H9 (cell line): ENCODE measurements at regions not wholly inside any gene's neighbourhood (a gene's known extent, or its start where the extent isn't known, plus 50 kb on each side); places are given as distances from the start of the nearest gene placed in this dataset.

Experiments
- DNase-seq: peaks from one replicate; pipeline ENCODE4 v3.0.0-alpha.2; 2017
- H2AFZ ChIP-seq: one replicate; pipeline ENCODE4 v1.6.1; 2013; ENCODE audit warnings: mild to moderate bottlenecking, low read length, control low read depth, moderate library complexity
- H2AK5ac ChIP-seq: 2 replicates; pipeline ENCODE4 v1.6.1; 2013; ENCODE audit warnings: low read length, control low read depth, mixed read lengths; ENCODE audit not compliant: insufficient read length
- H2BK120ac ChIP-seq: one replicate; pipeline ENCODE4 v1.6.1; 2013; ENCODE audit warnings: low read depth, mild to moderate bottlenecking, low read length, control low read depth, inconsistent platforms; ENCODE audit not compliant: poor library complexity, severe bottlenecking
- H2BK12ac ChIP-seq: 2 replicates; pipeline ENCODE4 v1.6.1; 2013; ENCODE audit warnings: low read length, control low read depth, mixed read lengths, low read depth; ENCODE audit not compliant: insufficient read length
- H2BK15ac ChIP-seq: 2 replicates; pipeline ENCODE4 v1.6.1; 2013; ENCODE audit warnings: low read depth, low read length, control low read depth
- H2BK20ac ChIP-seq: one replicate; pipeline ENCODE4 v1.6.1; 2013; ENCODE audit warnings: low read depth, mild to moderate bottlenecking, low read length, control low read depth, inconsistent platforms; ENCODE audit not compliant: poor library complexity, severe bottlenecking
- H2BK5ac ChIP-seq: 2 replicates; pipeline ENCODE4 v1.6.1; 2013; ENCODE audit warnings: low read length, control low read depth, mixed read lengths; ENCODE audit not compliant: insufficient read length
- H3K14ac ChIP-seq: 2 replicates; pipeline ENCODE4 v1.6.1; 2013; ENCODE audit warnings: low read length, control low read depth; ENCODE audit not compliant: insufficient read depth
- H3K18ac ChIP-seq: 2 replicates; pipeline ENCODE4 v1.6.1; 2013; ENCODE audit warnings: low read depth, mild to moderate bottlenecking, mixed read lengths, low read length, control low read depth; ENCODE audit not compliant: insufficient read length
- H3K23ac ChIP-seq: 2 replicates; pipeline ENCODE4 v1.6.1; 2013; ENCODE audit warnings: low read length, control low read depth, mixed read lengths, low read depth; ENCODE audit not compliant: insufficient read length
- H3K23me2 ChIP-seq: 2 replicates; pipeline ENCODE4 v1.6.1; 2013; ENCODE audit warnings: low read depth, mild to moderate bottlenecking, mixed read lengths, low read length, control low read depth; ENCODE audit not compliant: insufficient read length, poor library complexity, severe bottlenecking
- H3K27ac ChIP-seq: 2 replicates; pipeline ENCODE4 v1.5.1; 2013; ENCODE audit warnings: low read length, control low read depth, mixed read lengths, low read depth; ENCODE audit not compliant: insufficient read length
- H3K27me3 ChIP-seq: 2 replicates; pipeline ENCODE4 v1.6.1; 2013; ENCODE audit warnings: low read length, control low read depth, inconsistent platforms; ENCODE audit not compliant: insufficient read depth
- H3K4ac ChIP-seq: 2 replicates; pipeline ENCODE4 v1.6.1; 2013; ENCODE audit warnings: low read depth, mild to moderate bottlenecking, control low read depth, inconsistent platforms, low read length, moderate library complexity
- H3K4me1 ChIP-seq: 2 replicates; pipeline ENCODE4 v1.6.1; 2013; ENCODE audit warnings: low read length, control low read depth, inconsistent platforms; ENCODE audit not compliant: insufficient read depth
- H3K4me2 ChIP-seq: 2 replicates; pipeline ENCODE4 v1.6.1; 2013; ENCODE audit warnings: low read length, control low read depth, mixed read lengths; ENCODE audit not compliant: insufficient read length, insufficient read depth
- H3K56ac ChIP-seq: 2 replicates; pipeline ENCODE4 v1.6.1; 2013; ENCODE audit warnings: low read depth, mild to moderate bottlenecking, mixed read lengths, low read length, control low read depth; ENCODE audit not compliant: insufficient read length
- H3K79me1 ChIP-seq: 2 replicates; pipeline ENCODE4 v1.6.1; 2013; ENCODE audit warnings: low read depth, mild to moderate bottlenecking, moderate library complexity, low read length, control low read depth, inconsistent platforms; ENCODE audit not compliant: insufficient read depth, poor library complexity, severe bottlenecking
- H3K79me2 ChIP-seq: 2 replicates; pipeline ENCODE4 v1.6.1; 2013; ENCODE audit warnings: low read length, control low read depth, inconsistent platforms; ENCODE audit not compliant: insufficient read depth
- H3K9ac ChIP-seq: 2 replicates; pipeline ENCODE4 v1.6.1; 2013; ENCODE audit warnings: low read length, control low read depth, mixed read lengths; ENCODE audit not compliant: insufficient read length; ENCODE audit errors: extremely low read depth
- H3K9me3 ChIP-seq: one replicate; pipeline ENCODE4 v1.6.1; 2013; ENCODE audit warnings: low read depth, low read length, inconsistent platforms; ENCODE audit not compliant: control insufficient read depth
- H3T11ph ChIP-seq: one replicate; pipeline ENCODE4 v1.6.1; 2013; ENCODE audit warnings: mild to moderate bottlenecking, low read length, control low read depth, inconsistent platforms
- H4K20me1 ChIP-seq: one replicate; pipeline ENCODE4 v1.6.1; 2013; ENCODE audit not compliant: control insufficient read depth, insufficient read length, insufficient read depth
- H4K5ac ChIP-seq: 2 replicates; pipeline ENCODE4 v1.6.1; 2013; ENCODE audit warnings: low read depth, mild to moderate bottlenecking, mixed read lengths, low read length, control low read depth; ENCODE audit not compliant: insufficient read length
- H4K8ac ChIP-seq: replicated peaks from 2 replicates; pipeline ENCODE4 v1.6.1; 2013; ENCODE audit warnings: low read length, control low read depth, mixed read lengths, low read depth; ENCODE audit not compliant: insufficient read length
- H4K91ac ChIP-seq: 2 replicates; pipeline ENCODE4 v1.6.1; 2013; ENCODE audit warnings: low read depth, mild to moderate bottlenecking, moderate library complexity, mixed read lengths, low read length, control low read depth; ENCODE audit not compliant: insufficient read length
- H3K27ac Mint-ChIP-seq, 3 experiments: 2 replicates in 2 of 3; 3 replicates in 1 of 3; pipeline ENCODE4 v1.8.0; 2020 to 2021; ENCODE audit warnings: mixed read lengths in 3 of 3, mild to moderate bottlenecking in 1 of 3, moderate library complexity in 1 of 3
- H3K27me3 Mint-ChIP-seq: 2 replicates; pipeline ENCODE4 v1.8.0; 2021; ENCODE audit warnings: low read depth, mild to moderate bottlenecking, moderate library complexity, mixed read lengths
- H3K36me3 Mint-ChIP-seq, 3 experiments: 2 replicates in 2 of 3; 3 replicates in 1 of 3; pipeline ENCODE4 v1.8.0; 2020 to 2021; ENCODE audit warnings: low read depth in 3 of 3, mixed read lengths in 3 of 3; ENCODE audit not compliant: insufficient read depth in 1 of 3
- H3K4me1 Mint-ChIP-seq, 2 experiments: 2 replicates each; pipeline ENCODE4 v1.8.0; 2020; ENCODE audit warnings: mixed read lengths in 2 of 2
- H3K4me3 Mint-ChIP-seq, 2 experiments: 2 replicates in 1 of 2; 3 replicates in 1 of 2; pipeline ENCODE4 v1.8.0; 2020 to 2021; ENCODE audit warnings: mild to moderate bottlenecking in 2 of 2, mixed read lengths in 2 of 2, moderate library complexity in 1 of 2
- H3K9me3 Mint-ChIP-seq, 2 experiments: 2 replicates in 1 of 2; 3 replicates in 1 of 2; pipeline ENCODE4 v1.8.0; 2020; ENCODE audit warnings: mild to moderate bottlenecking in 2 of 2, mixed read lengths in 2 of 2, moderate library complexity in 1 of 2
- WGBS: extraction: QIAGEN DNeasy Blood & Tissue Kit; methylation state at CpG from one replicate; pipeline ENCODE4 v1.1.7; 2013; ENCODE audit warnings: missing lambda C conversion rate, low lambda C conversion rate, mixed read lengths; ENCODE audit not compliant: insufficient read length; ENCODE audit errors: extremely low coverage; 5-methylcytosine and 5-hydroxymethylcytosine counted together
- TF ChIP-seq, protein P1 (sequence below): fragments of 200-600 bp; sonication (generic); conservative IDR thresholded peaks from 3 replicates; pipeline ENCODE4 v1.8.0; 2021; ENCODE audit warnings: antibody characterized with exemption, mild to moderate bottlenecking

DNA sequence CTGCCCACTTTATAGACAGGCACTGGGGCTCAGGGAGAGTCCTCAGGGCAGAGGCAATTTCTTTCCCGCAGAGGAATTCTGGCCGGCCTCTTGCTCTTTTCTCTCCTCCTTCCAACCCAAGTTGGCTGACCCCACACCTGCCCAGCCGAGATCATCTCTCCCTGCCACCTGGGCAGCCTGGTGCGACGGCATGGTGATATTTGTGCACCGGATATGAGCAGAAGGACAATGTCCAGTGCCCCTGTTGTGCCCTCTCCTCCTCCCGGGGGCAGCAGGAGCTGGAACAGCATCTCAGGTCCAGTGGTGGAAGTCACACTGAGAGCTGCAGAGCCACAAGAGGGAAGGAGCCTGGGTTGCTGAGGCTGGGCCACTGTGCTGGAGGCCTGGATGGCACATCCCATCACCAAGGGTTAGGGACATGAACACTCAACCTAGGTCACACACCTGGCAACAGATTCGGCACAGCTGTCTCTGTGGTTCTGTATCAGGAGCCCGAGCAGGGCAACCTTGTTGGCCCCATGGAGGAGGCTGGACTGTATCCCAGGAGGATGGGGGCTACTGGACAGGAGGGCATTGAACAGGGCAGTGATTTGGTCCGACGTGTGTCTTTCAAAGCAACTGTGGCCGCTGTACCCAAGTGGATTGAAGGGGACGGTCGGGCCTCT is 57.7 kb upstream of the DIO3 start:
- no peak overlapping the region for H2AK5ac ChIP-seq
- TF ChIP-seq, protein P1, sequence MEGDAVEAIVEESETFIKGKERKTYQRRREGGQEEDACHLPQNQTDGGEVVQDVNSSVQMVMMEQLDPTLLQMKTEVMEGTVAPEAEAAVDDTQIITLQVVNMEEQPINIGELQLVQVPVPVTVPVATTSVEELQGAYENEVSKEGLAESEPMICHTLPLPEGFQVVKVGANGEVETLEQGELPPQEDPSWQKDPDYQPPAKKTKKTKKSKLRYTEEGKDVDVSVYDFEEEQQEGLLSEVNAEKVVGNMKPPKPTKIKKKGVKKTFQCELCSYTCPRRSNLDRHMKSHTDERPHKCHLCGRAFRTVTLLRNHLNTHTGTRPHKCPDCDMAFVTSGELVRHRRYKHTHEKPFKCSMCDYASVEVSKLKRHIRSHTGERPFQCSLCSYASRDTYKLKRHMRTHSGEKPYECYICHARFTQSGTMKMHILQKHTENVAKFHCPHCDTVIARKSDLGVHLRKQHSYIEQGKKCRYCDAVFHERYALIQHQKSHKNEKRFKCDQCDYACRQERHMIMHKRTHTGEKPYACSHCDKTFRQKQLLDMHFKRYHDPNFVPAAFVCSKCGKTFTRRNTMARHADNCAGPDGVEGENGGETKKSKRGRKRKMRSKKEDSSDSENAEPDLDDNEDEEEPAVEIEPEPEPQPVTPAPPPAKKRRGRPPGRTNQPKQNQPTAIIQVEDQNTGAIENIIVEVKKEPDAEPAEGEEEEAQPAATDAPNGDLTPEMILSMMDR: no peak
- peaks cover 11% of the 10 kb centered on the region for H3K27me3 Mint-ChIP-seq
- WGBS: no CpG with 5 or more reads among the region's 14 CpGs
- H2BK15ac ChIP-seq: no peak overlapping the region
- no peak overlapping the region for H4K91ac ChIP-seq
- H3K36me3 Mint-ChIP-seq: peaks cover 0 to 4% (median 2%) of the 10 kb centered on the region in 3 experiments; a peak in 4 of 7 replicates
- no peaks in the 10 kb centered on the region for H3K79me2 ChIP-seq
- no peak overlapping the region for H3K14ac ChIP-seq
- no peak overlapping the region for H3K27ac ChIP-seq
- no peaks in the 10 kb centered on the region for H3K4me1 Mint-ChIP-seq
- no peak overlapping the region for H2BK5ac ChIP-seq
- H2BK20ac ChIP-seq: no peak overlapping the region
- H4K20me1 ChIP-seq: no peaks in the 10 kb centered on the region
- no peaks in the 10 kb centered on the region for H3K4me1 ChIP-seq
- no peak overlapping the region for H2BK12ac ChIP-seq
- H3K79me1 ChIP-seq: no peaks in the 10 kb centered on the region
- no peak overlapping the region for H2BK120ac ChIP-seq
- no peak overlapping the region for H3K4me3 Mint-ChIP-seq
- peak; percentile 19 for DNase-seq
- H3K18ac ChIP-seq: no peak overlapping the region
- no peak overlapping the region for H3K4me2 ChIP-seq
- no peaks in the 10 kb centered on the region for H3K9me3 ChIP-seq
- H3K27me3 ChIP-seq: no peaks in the 10 kb centered on the region
- H3K9ac ChIP-seq: no peak overlapping the region
- no peak overlapping the region; a peak in 1 of 7 replicates for H3K27ac Mint-ChIP-seq
- H3K4ac ChIP-seq: no peak overlapping the region
- no peaks in the 10 kb centered on the region for H3K23me2 ChIP-seq
- H4K5ac ChIP-seq: no peak overlapping the region
- H3K56ac ChIP-seq: no peak overlapping the region
- H2AFZ ChIP-seq: no peak overlapping the region
- H3T11ph ChIP-seq: no peak overlapping the region
- peaks cover 2 to 7% of the 10 kb centered on the region in 2 experiments; a peak in 3 of 5 replicates for H3K9me3 Mint-ChIP-seq
- H4K8ac ChIP-seq: no peak overlapping the region
- no peak overlapping the region for H3K23ac ChIP-seq
